WERI-Rb-1 (cell line): ENCODE measurements at regions not wholly inside any gene's neighbourhood (a gene's known extent, or its start where the extent isn't known, plus 50 kb on each side); places are given as distances from the start of the nearest gene placed in this dataset.

Experiments used
- DNase-seq: peaks from one replicate; pipeline ENCODE4 v3.0.0-alpha.2; 2020
- H3K27ac ChIP-seq: fragments of 250-450 bp; sonication (Bioruptor Pico); 2 replicates; pipeline ENCODE4 v1.5.1; 2020; ENCODE audit warnings: mild to moderate bottlenecking, moderate library complexity
- H3K27me3 ChIP-seq: fragments of 250-450 bp; sonication (Bioruptor Pico); 2 replicates; pipeline ENCODE4 v1.5.1; 2021; ENCODE audit warnings: mild to moderate bottlenecking, low read depth, moderate library complexity; ENCODE audit not compliant: insufficient read depth, severe bottlenecking
- H3K36me3 ChIP-seq: fragments of 250-450 bp; sonication (Bioruptor Pico); 2 replicates; pipeline ENCODE4 v1.5.1; 2020; ENCODE audit warnings: mild to moderate bottlenecking, moderate library complexity
- H3K4me3 ChIP-seq: 2 replicates; pipeline ENCODE4 v1.5.1; 2011; ENCODE audit warnings: low read depth, mild to moderate bottlenecking, control low read depth, low read length
- H3K9me3 ChIP-seq: fragments of 250-450 bp; sonication (Bioruptor Pico); 2 replicates; pipeline ENCODE4 v1.5.1; 2021; ENCODE audit warnings: mild to moderate bottlenecking, moderate library complexity; ENCODE audit not compliant: severe bottlenecking
- CTCF ChIP-seq: IDR thresholded peaks from 2 replicates; pipeline ENCODE4 v1.5.1; 2011; ENCODE audit warnings: low read depth, mild to moderate bottlenecking, control low read depth, inconsistent platforms, low read length

- no peak overlapping the region for H3K27ac ChIP-seq
- H3K4me3 ChIP-seq: no peak overlapping the region
- DNase-seq: no peak
- TF ChIP-seq CTCF: no peak
- no peaks in the 10 kb centered on the region for H3K36me3 ChIP-seq
- H3K27me3 ChIP-seq: no peaks in the 10 kb centered on the region
- no peaks in the 10 kb centered on the region for H3K9me3 ChIP-seq
Observed at GRCh38 chr2:207238831-207239701, 73.3 kb upstream of the KLF7 start.

GRCh38 chr2:207239754-207240494 is 74.2 kb upstream of the KLF7 start:
- no peak overlapping the region for H3K4me3 ChIP-seq
- H3K36me3 ChIP-seq: no peaks in the 10 kb centered on the region
- DNase-seq: no peak
- no peaks in the 10 kb centered on the region for H3K27me3 ChIP-seq
- H3K27ac ChIP-seq: no peak overlapping the region
- H3K9me3 ChIP-seq: no peaks in the 10 kb centered on the region
- no peak for TF ChIP-seq CTCF

GRCh38 chr2:207240649-207241048 is 74.9 kb upstream of the KLF7 start:
- TF ChIP-seq CTCF: no peak
- Histone ChIP-seq H3K27ac (no peak overlapping the region), H3K4me3 (no peak overlapping the region), H3K9me3 (no peaks in the 10 kb centered on the region), H3K27me3 (no peaks in the 10 kb centered on the region), H3K36me3 (no peaks in the 10 kb centered on the region)
- DNase-seq: no peak

- no peak overlapping the region for H3K27ac ChIP-seq
Observed at GRCh38 chr2:207241198-207241597, 75.5 kb upstream of the KLF7 start.

GRCh38 chr2:207243601-207244000 is 77.9 kb upstream of the KLF7 start:
- H3K36me3 ChIP-seq: no peaks in the 10 kb centered on the region
- no peaks in the 10 kb centered on the region for H3K9me3 ChIP-seq
- H3K4me3 ChIP-seq: no peak overlapping the region
- H3K27ac ChIP-seq: no peak overlapping the region
- TF ChIP-seq CTCF: no peak
- H3K27me3 ChIP-seq: no peaks in the 10 kb centered on the region
- DNase-seq: no peak

More at GRCh38 chr2:207241198-207241597, 75.5 kb upstream of the KLF7 start:
- Histone ChIP-seq H3K4me3 (no peak overlapping the region), H3K36me3 (no peaks in the 10 kb centered on the region), H3K27me3 (no peaks in the 10 kb centered on the region), H3K9me3 (no peaks in the 10 kb centered on the region)
- TF ChIP-seq CTCF: no peak
- no peak for DNase-seq
